PC-9 (cell line): ENCODE measurements at regions not wholly inside any gene's neighbourhood (a gene's known extent, or its start where the extent isn't known, plus 50 kb on each side); places are given as distances from the start of the nearest gene placed in this dataset.

Source experiments
- BruUV-seq: library from RNA; stranded (reverse); fragments of 400-500 nt; replicated peaks from 2 replicates; lab custom pipeline; 2021; lab: Mats Ljungman, UMichigan
- CTCF ChIA-PET: fragments of 300-600 bp; sonication (Branson Sonifier 250); formaldehyde crosslinking; loops from one replicate; lab custom pipeline; 2022; ENCODE audit warnings: antibody characterized with exemption; lab: Charles Lee
- POLR2A ChIA-PET: fragments of 300-600 bp; sonication (Branson Sonifier 250); formaldehyde crosslinking; loops from one replicate; lab custom pipeline; 2022; ENCODE audit warnings: antibody characterized with exemption; ENCODE audit not compliant: unreplicated experiment; lab: Charles Lee
- DNase-seq, 2 experiments: peaks; one replicate each; pipeline versions ENCODE4 v3.0.0 to v3.0.0-alpha.2; 2015 to 2022; ENCODE audit warnings: mixed read lengths in 1 of 2
- H2AFZ ChIP-seq: fragments of 200-600 bp; sonication (generic); 2 replicates; pipeline ENCODE4 v1.8.1; 2017; ENCODE audit warnings: antibody characterized with exemption
- H3F3A ChIP-seq: fragments of 200-600 bp; sonication (generic); 2 replicates; pipeline ENCODE4 v1.8.1; 2017; ENCODE audit warnings: antibody characterized with exemption, mild to moderate bottlenecking, low read depth; ENCODE audit not compliant: insufficient read depth
- H3K27ac ChIP-seq: fragments of 200-600 bp; sonication (generic); 2 replicates; pipeline ENCODE4 v1.6.1; 2016; ENCODE audit warnings: mixed run types
- H3K27me3 ChIP-seq: fragments of 200-600 bp; sonication (generic); 2 replicates; pipeline ENCODE4 v1.6.1; 2016; ENCODE audit warnings: low read depth, mixed run types; ENCODE audit not compliant: insufficient read depth
- H3K36me3 ChIP-seq: fragments of 200-600 bp; sonication (generic); 2 replicates; pipeline ENCODE4 v1.6.1; 2016; ENCODE audit warnings: low read depth, mixed run types
- H3K4me1 ChIP-seq: fragments of 200-600 bp; sonication (generic); replicated peaks from 2 replicates; pipeline ENCODE4 v1.6.1; 2016; ENCODE audit warnings: mixed run types; ENCODE audit not compliant: insufficient read depth
- H3K4me2 ChIP-seq: fragments of 200-600 bp; sonication (generic); 2 replicates; pipeline ENCODE4 v1.6.1; 2017; ENCODE audit warnings: mixed run types
- H3K4me3 ChIP-seq: fragments of 200-600 bp; sonication (generic); 2 replicates; pipeline ENCODE4 v1.6.1; 2016; ENCODE audit warnings: mixed run types
- H3K79me2 ChIP-seq: fragments of 200-600 bp; sonication (generic); 2 replicates; pipeline ENCODE4 v1.6.1; 2017; ENCODE audit warnings: low read depth, mixed run types
- H3K9me2 ChIP-seq: fragments of 200-600 bp; sonication (generic); 2 replicates; pipeline ENCODE4 v1.8.1; 2017; ENCODE audit warnings: mild to moderate bottlenecking; ENCODE audit not compliant: insufficient read depth
- H3K9me3 ChIP-seq: fragments of 200-600 bp; sonication (generic); 2 replicates; pipeline ENCODE4 v1.8.1; 2016; ENCODE audit warnings: low read depth; ENCODE audit not compliant: insufficient read depth
- H4K20me1 ChIP-seq: fragments of 200-600 bp; sonication (generic); 2 replicates; pipeline ENCODE4 v1.8.1; 2017; ENCODE audit not compliant: insufficient read depth
- EZH2 ChIP-seq: fragments of 200-600 bp; sonication (generic); IDR thresholded peaks from 2 replicates; pipeline ENCODE4 v1.8.0; 2017; ENCODE audit warnings: antibody characterized with exemption, low read depth
- intact Hi-C: fragments of 100-400 bp; cut with micrococcal nuclease; formaldehyde crosslinking; loops from one replicate; pipeline ENCODE4 v1.10.0; 2022; ENCODE audit not compliant: unreplicated experiment
- TF ChIP-seq, protein P1 (sequence below): fragments of 200-600 bp; sonication (generic); conservative IDR thresholded peaks from 2 replicates; pipeline ENCODE4 v1.6.1; 2017; ENCODE audit warnings: mixed run types, antibody characterized with exemption, mild to moderate bottlenecking, moderate library complexity

DNA sequence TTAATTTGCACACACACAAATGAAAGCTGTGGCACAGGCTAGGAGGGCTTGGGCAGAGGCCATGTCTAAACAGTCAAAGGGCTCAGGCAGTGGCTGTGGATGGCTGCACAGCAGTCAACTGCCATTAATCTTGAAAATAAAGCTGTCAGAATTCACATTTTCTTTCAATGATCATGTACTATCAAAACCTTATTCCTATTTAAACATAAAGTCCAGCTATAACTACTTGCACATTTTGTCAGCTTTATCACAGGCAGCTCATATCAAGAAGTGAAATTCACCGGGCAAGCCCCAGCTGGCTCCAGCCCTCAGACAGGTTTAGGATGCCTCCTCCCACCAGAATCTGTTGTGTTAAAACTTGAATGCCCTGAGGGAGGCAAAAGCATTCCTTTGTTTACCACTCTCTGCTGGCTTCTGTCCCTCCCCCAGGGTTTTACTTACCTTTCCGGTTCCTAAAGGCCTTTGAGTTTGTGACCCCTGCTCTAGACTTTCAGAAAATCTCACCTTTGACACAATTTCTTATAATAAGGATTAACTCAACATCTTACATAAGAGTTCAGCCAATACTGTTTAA lies 54.9 kb upstream of the GRAMD2B start:
- Histone ChIP-seq H3K9me3 (no peaks in the 10 kb centered on the region), H3K4me3 (no peak overlapping the region), H3K79me2 (no peaks in the 10 kb centered on the region), H3K36me3 (no peaks in the 10 kb centered on the region), H3K27ac (peak overlapping the region; percentile 2; the same call in 1 of the 2 replicates), H2AFZ (no peak overlapping the region), H4K20me1 (no peaks in the 10 kb centered on the region), H3K9me2 (no peaks in the 10 kb centered on the region), H3K27me3 (no peaks in the 10 kb centered on the region), H3K4me2 (peak overlapping the region; percentile 66), H3K4me1 (peaks cover 67% of the 10 kb centered on the region), H3F3A (peaks cover 11% of the 10 kb centered on the region; the same call in 1 of the 2 replicates)
- DNase-seq: peak; percentile 63 to 83
- no TSS peak for BruUV-seq
- intact Hi-C loops: loop anchor here (1.0 kb wide), 1 partner anchor 17 kb away; no protein-coding TSS in a partner anchor
- POLR2A ChIA-PET: interaction anchor here (0.6 kb wide), 1 partner anchor 387 kb away, joined by 7 read pairs; no protein-coding TSS in a partner anchor
- TF ChIP-seq, protein P1, sequence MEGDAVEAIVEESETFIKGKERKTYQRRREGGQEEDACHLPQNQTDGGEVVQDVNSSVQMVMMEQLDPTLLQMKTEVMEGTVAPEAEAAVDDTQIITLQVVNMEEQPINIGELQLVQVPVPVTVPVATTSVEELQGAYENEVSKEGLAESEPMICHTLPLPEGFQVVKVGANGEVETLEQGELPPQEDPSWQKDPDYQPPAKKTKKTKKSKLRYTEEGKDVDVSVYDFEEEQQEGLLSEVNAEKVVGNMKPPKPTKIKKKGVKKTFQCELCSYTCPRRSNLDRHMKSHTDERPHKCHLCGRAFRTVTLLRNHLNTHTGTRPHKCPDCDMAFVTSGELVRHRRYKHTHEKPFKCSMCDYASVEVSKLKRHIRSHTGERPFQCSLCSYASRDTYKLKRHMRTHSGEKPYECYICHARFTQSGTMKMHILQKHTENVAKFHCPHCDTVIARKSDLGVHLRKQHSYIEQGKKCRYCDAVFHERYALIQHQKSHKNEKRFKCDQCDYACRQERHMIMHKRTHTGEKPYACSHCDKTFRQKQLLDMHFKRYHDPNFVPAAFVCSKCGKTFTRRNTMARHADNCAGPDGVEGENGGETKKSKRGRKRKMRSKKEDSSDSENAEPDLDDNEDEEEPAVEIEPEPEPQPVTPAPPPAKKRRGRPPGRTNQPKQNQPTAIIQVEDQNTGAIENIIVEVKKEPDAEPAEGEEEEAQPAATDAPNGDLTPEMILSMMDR: no peak
- no peak for TF ChIP-seq EZH2
- CTCF ChIA-PET: interaction anchor here (0.9 kb wide), 1 partner anchor 14 kb away, joined by 5 read pairs; no protein-coding TSS in a partner anchor

DNA sequence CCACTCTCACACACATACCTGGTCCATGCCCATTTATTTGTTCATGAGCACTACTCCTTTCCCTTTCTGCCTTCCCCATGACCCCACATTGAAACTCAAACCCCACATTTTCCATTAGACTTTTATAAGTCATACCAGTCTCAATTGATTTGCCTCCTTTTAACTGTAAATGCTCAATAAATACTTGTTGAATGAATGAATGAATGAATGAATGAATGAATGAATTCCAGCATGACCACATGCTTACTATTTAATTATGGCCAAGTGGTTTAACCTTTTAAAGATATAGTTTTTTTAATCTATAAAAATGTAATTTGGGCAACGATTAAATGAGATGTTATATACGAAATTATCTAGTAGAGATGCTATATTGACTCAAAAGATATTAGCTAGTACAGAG lies 54.1 kb upstream of the GRAMD2B start:
- no peaks in the 10 kb centered on the region for H3K27me3 ChIP-seq
- no peaks in the 10 kb centered on the region for H3K9me3 ChIP-seq
- H3K79me2 ChIP-seq: no peaks in the 10 kb centered on the region
- peaks cover 66% of the 10 kb centered on the region for H3K4me1 ChIP-seq
- intact Hi-C loops: no loop called here
- no peak for TF ChIP-seq EZH2
- TF ChIP-seq, protein P1: no peak
- POLR2A ChIA-PET: no interaction called here
- BruUV-seq: no TSS peak
- no peaks in the 10 kb centered on the region for H4K20me1 ChIP-seq
- H3F3A ChIP-seq: peaks cover 11% of the 10 kb centered on the region; the same call in 1 of the 2 replicates
- DNase-seq: no peak
- CTCF ChIA-PET: no interaction called here
- no peaks in the 10 kb centered on the region for H3K36me3 ChIP-seq
- H2AFZ ChIP-seq: no peak overlapping the region
- H3K27ac ChIP-seq: peak overlapping the region; percentile 2; the same call in 1 of the 2 replicates
- no peak overlapping the region for H3K4me3 ChIP-seq
- no peaks in the 10 kb centered on the region for H3K9me2 ChIP-seq
- peak overlapping the region; percentile 66 for H3K4me2 ChIP-seq

DNA sequence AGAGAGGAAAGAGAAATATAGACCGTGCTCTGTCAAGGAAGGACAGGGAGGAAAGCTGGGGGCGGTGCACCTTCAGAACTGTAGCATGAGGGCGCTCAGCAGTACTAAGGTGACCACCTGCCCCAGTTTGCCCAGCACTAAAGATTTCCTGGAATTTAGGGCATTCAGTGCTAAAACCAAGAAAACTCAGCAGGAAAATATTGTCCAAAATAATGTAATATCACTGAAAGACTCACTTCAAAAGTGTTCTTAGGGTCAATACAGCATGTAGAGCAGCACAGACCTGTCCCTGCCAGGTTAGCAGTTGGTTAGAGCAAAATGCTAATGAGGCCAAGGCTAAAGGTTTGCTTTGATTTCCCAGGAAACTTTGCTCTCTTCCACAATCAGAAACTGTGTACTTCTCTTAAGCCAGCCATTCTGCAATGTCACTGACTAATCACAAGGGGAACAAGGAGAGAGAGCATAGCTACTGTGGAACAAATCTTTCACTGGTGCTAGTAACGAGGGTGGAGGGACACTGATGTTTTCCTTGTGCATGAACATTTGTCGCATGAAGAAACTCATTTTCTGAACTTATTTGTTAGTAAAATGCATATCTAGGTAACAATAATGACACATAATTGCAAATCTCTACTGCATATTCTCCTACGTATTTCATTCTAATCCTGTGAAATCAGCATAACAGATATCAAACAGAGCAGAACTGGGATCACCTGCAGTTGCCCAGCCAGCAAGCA lies 53.0 kb upstream of the GRAMD2B start:
- no peak overlapping the region for H3K4me2 ChIP-seq

More for the DNA sequence above, 53.0 kb upstream of the GRAMD2B start:
- Histone ChIP-seq H3K9me2 (no peaks in the 10 kb centered on the region), H3K4me1 (peaks cover 56% of the 10 kb centered on the region), H3K27me3 (no peaks in the 10 kb centered on the region), H4K20me1 (no peaks in the 10 kb centered on the region), H3K36me3 (no peaks in the 10 kb centered on the region), H3K9me3 (no peaks in the 10 kb centered on the region), H2AFZ (no peak overlapping the region), H3K79me2 (no peaks in the 10 kb centered on the region), H3K27ac (no peak overlapping the region), H3K4me3 (no peak overlapping the region), H3F3A (peaks cover 11% of the 10 kb centered on the region; the same call in 1 of the 2 replicates)
- TF ChIP-seq, protein P1: no peak
- TF ChIP-seq EZH2: no peak
- no TSS peak for BruUV-seq
- intact Hi-C loops: no loop called here
- ChIA-PET CTCF (no interaction called here), POLR2A (interaction anchor here (0.9 kb wide), 1 partner anchor 102 kb away, joined by 6 read pairs; no protein-coding TSS in a partner anchor)
- DNase-seq: no peak
